PC-9 (cell line): ENCODE measurements at regions not wholly inside any gene's neighbourhood (a gene's known extent, or its start where the extent isn't known, plus 50 kb on each side); places are given as distances from the start of the nearest gene placed in this dataset.

Experiments
- BruUV-seq: library from RNA; stranded (reverse); fragments of 400-500 nt; replicated peaks from 2 replicates; lab custom pipeline; 2021; lab: Mats Ljungman, UMichigan
- CTCF ChIA-PET: fragments of 300-600 bp; sonication (Branson Sonifier 250); formaldehyde crosslinking; loops from one replicate; lab custom pipeline; 2022; ENCODE audit warnings: antibody characterized with exemption; lab: Charles Lee
- POLR2A ChIA-PET: fragments of 300-600 bp; sonication (Branson Sonifier 250); formaldehyde crosslinking; loops from one replicate; lab custom pipeline; 2022; ENCODE audit warnings: antibody characterized with exemption; ENCODE audit not compliant: unreplicated experiment; lab: Charles Lee
- DNase-seq, 2 experiments: peaks; one replicate each; pipeline versions ENCODE4 v3.0.0 to v3.0.0-alpha.2; 2015 to 2022; ENCODE audit warnings: mixed read lengths in 1 of 2
- H2AFZ ChIP-seq: fragments of 200-600 bp; sonication (generic); 2 replicates; pipeline ENCODE4 v1.8.1; 2017; ENCODE audit warnings: antibody characterized with exemption
- H3F3A ChIP-seq: fragments of 200-600 bp; sonication (generic); 2 replicates; pipeline ENCODE4 v1.8.1; 2017; ENCODE audit warnings: antibody characterized with exemption, mild to moderate bottlenecking, low read depth; ENCODE audit not compliant: insufficient read depth
- H3K27ac ChIP-seq: fragments of 200-600 bp; sonication (generic); 2 replicates; pipeline ENCODE4 v1.6.1; 2016; ENCODE audit warnings: mixed run types
- H3K27me3 ChIP-seq: fragments of 200-600 bp; sonication (generic); 2 replicates; pipeline ENCODE4 v1.6.1; 2016; ENCODE audit warnings: low read depth, mixed run types; ENCODE audit not compliant: insufficient read depth
- H3K36me3 ChIP-seq: fragments of 200-600 bp; sonication (generic); 2 replicates; pipeline ENCODE4 v1.6.1; 2016; ENCODE audit warnings: low read depth, mixed run types
- H3K4me1 ChIP-seq: fragments of 200-600 bp; sonication (generic); replicated peaks from 2 replicates; pipeline ENCODE4 v1.6.1; 2016; ENCODE audit warnings: mixed run types; ENCODE audit not compliant: insufficient read depth
- H3K4me2 ChIP-seq: fragments of 200-600 bp; sonication (generic); 2 replicates; pipeline ENCODE4 v1.6.1; 2017; ENCODE audit warnings: mixed run types
- H3K4me3 ChIP-seq: fragments of 200-600 bp; sonication (generic); 2 replicates; pipeline ENCODE4 v1.6.1; 2016; ENCODE audit warnings: mixed run types
- H3K79me2 ChIP-seq: fragments of 200-600 bp; sonication (generic); 2 replicates; pipeline ENCODE4 v1.6.1; 2017; ENCODE audit warnings: low read depth, mixed run types
- H3K9me2 ChIP-seq: fragments of 200-600 bp; sonication (generic); 2 replicates; pipeline ENCODE4 v1.8.1; 2017; ENCODE audit warnings: mild to moderate bottlenecking; ENCODE audit not compliant: insufficient read depth
- H3K9me3 ChIP-seq: fragments of 200-600 bp; sonication (generic); 2 replicates; pipeline ENCODE4 v1.8.1; 2016; ENCODE audit warnings: low read depth; ENCODE audit not compliant: insufficient read depth
- H4K20me1 ChIP-seq: fragments of 200-600 bp; sonication (generic); 2 replicates; pipeline ENCODE4 v1.8.1; 2017; ENCODE audit not compliant: insufficient read depth
- CTCF ChIP-seq: fragments of 200-600 bp; sonication (generic); conservative IDR thresholded peaks from 2 replicates; pipeline ENCODE4 v1.6.1; 2017; ENCODE audit warnings: mixed run types, antibody characterized with exemption, mild to moderate bottlenecking, moderate library complexity
- EZH2 ChIP-seq: fragments of 200-600 bp; sonication (generic); IDR thresholded peaks from 2 replicates; pipeline ENCODE4 v1.8.0; 2017; ENCODE audit warnings: antibody characterized with exemption, low read depth
- intact Hi-C: fragments of 100-400 bp; cut with micrococcal nuclease; formaldehyde crosslinking; loops from one replicate; pipeline ENCODE4 v1.10.0; 2022; ENCODE audit not compliant: unreplicated experiment

GRCh38 chr1:100643471-100644196, 75.9 kb upstream of the VCAM1 start:
- H3K4me1 ChIP-seq: no peaks in the 10 kb centered on the region
- H3K9me2 ChIP-seq: no peaks in the 10 kb centered on the region
- no peak for DNase-seq
- H3K27ac ChIP-seq: no peak overlapping the region
- H3K36me3 ChIP-seq: no peaks in the 10 kb centered on the region
- H3K27me3 ChIP-seq: no peaks in the 10 kb centered on the region
- no peaks in the 10 kb centered on the region for H4K20me1 ChIP-seq
- intact Hi-C loops: no loop called here
- ChIA-PET POLR2A (no interaction called here), CTCF (no interaction called here)
- no TSS peak for BruUV-seq
- no peak overlapping the region for H3K4me3 ChIP-seq
- no peaks in the 10 kb centered on the region for H3F3A ChIP-seq
- H3K9me3 ChIP-seq: no peaks in the 10 kb centered on the region
- TF ChIP-seq CTCF (no peak), EZH2 (no peak)
- no peak overlapping the region for H3K4me2 ChIP-seq
- no peaks in the 10 kb centered on the region for H3K79me2 ChIP-seq
- H2AFZ ChIP-seq: no peak overlapping the region

GRCh38 chr1:100646001-100646400, 73.5 kb upstream of the VCAM1 start:
- no peak overlapping the region for H3K4me3 ChIP-seq
- H3K4me1 ChIP-seq: no peaks in the 10 kb centered on the region
- BruUV-seq: no TSS peak
- no peaks in the 10 kb centered on the region for H3K36me3 ChIP-seq
- H3K27ac ChIP-seq: no peak overlapping the region
- POLR2A ChIA-PET: no interaction called here
- no peaks in the 10 kb centered on the region for H3K9me3 ChIP-seq
- H3K27me3 ChIP-seq: no peaks in the 10 kb centered on the region
- CTCF ChIA-PET: no interaction called here
- intact Hi-C loops: no loop called here
- H3F3A ChIP-seq: no peaks in the 10 kb centered on the region
- H4K20me1 ChIP-seq: no peaks in the 10 kb centered on the region
- no peaks in the 10 kb centered on the region; the same call in 1 of the 2 replicates for H3K9me2 ChIP-seq
- DNase-seq: no peak
- H3K4me2 ChIP-seq: no peak overlapping the region
- H2AFZ ChIP-seq: no peak overlapping the region
- TF ChIP-seq EZH2: no peak
- H3K79me2 ChIP-seq: no peaks in the 10 kb centered on the region

GRCh38 chr1:100649146-100649545, 70.4 kb upstream of the VCAM1 start:
- TF ChIP-seq CTCF (no peak), EZH2 (no peak)
- BruUV-seq: no TSS peak
- H3K9me3 ChIP-seq: no peaks in the 10 kb centered on the region
- H3K4me2 ChIP-seq: no peak overlapping the region
- no peak overlapping the region for H3K27ac ChIP-seq
- DNase-seq: no peak
- no peaks in the 10 kb centered on the region for H3K27me3 ChIP-seq
- no peaks in the 10 kb centered on the region for H3K79me2 ChIP-seq
- CTCF ChIA-PET: interaction anchor here (0.7 kb wide), 1 partner anchor 8 kb away, joined by 4 read pairs; no protein-coding TSS in a partner anchor
- H2AFZ ChIP-seq: no peak overlapping the region
- intact Hi-C loops: no loop called here
- no peaks in the 10 kb centered on the region for H3K4me1 ChIP-seq
- no peaks in the 10 kb centered on the region for H3F3A ChIP-seq
- POLR2A ChIA-PET: no interaction called here
- no peak overlapping the region for H3K4me3 ChIP-seq
- no peaks in the 10 kb centered on the region for H3K36me3 ChIP-seq
- no peaks in the 10 kb centered on the region; the same call in 1 of the 2 replicates for H3K9me2 ChIP-seq
- H4K20me1 ChIP-seq: no peaks in the 10 kb centered on the region
